Heart left ventricle (tissue), 16 donors: ENCODE measurements at regions not wholly inside any gene's neighbourhood (a gene's known extent, or its start where the extent isn't known, plus 50 kb on each side); places are given as distances from the start of the nearest gene placed in this dataset.

Experiments used
- ATAC-seq, 4 donors: fragments of 200-7000 bp; cut with Tn5 transposase; one replicate each; pipeline ENCODE4 v1.9.1; 2020 to 2022; ENCODE audit warnings: moderate library complexity in 4 of 4, mild to moderate bottlenecking in 3 of 4, moderate number of reproducible peaks in 1 of 4
- DNase-seq, 5 donors: peaks; one replicate each; pipeline ENCODE4 v3.0.0-alpha.2; 2020
- H3K27ac ChIP-seq, 12 donors: fragments of 200-600 bp; sonication (generic) in 4 of 12; one replicate each; pipeline versions ENCODE4 v1.5.0 to v1.8.0; 2016 to 2022; ENCODE audit warnings: mild to moderate bottlenecking in 2 of 12
- H3K27me3 ChIP-seq, 9 donors: fragments of 200-600 bp; sonication (generic) in 2 of 9; one replicate each; pipeline versions ENCODE4 v1.5.1 to v1.8.0; 2016 to 2022; ENCODE audit warnings: mild to moderate bottlenecking in 3 of 9
- H3K36me3 ChIP-seq, 9 donors: fragments of 200-600 bp; sonication (generic) in 2 of 9; one replicate each; pipeline versions ENCODE4 v1.5.0 to v1.8.0; 2018 to 2022; ENCODE audit warnings: mild to moderate bottlenecking in 2 of 9
- H3K4me1 ChIP-seq, 12 donors: fragments of 200-600 bp; sonication (generic) in 4 of 12; one replicate each; pipeline versions ENCODE4 v1.5.0 to v1.8.0; 2016 to 2022; ENCODE audit warnings: mild to moderate bottlenecking in 3 of 12
- H3K4me3 ChIP-seq, 12 donors: fragments of 200-600 bp; sonication (generic) in 4 of 12; one replicate each; pipeline versions ENCODE4 v1.5.0 to v1.8.0; 2017 to 2022; ENCODE audit warnings: mild to moderate bottlenecking in 9 of 12, moderate library complexity in 4 of 12
- H3K9me3 ChIP-seq, 12 donors: fragments of 200-600 bp; sonication (generic) in 4 of 12; one replicate each; pipeline versions ENCODE4 v1.5.0 to v1.8.0; 2016 to 2022; ENCODE audit warnings: mild to moderate bottlenecking in 1 of 12
- POLR2A ChIP-seq, 2 donors: fragments of 450-650 bp; IDR thresholded peaks; one replicate each; pipeline ENCODE4 v1.6.1; 2017; ENCODE audit warnings: antibody characterized with exemption in 2 of 2, mild to moderate bottlenecking in 2 of 2, moderate library complexity in 2 of 2
- WGBS, 4 donors: extraction: QIAGEN DNeasy Blood & Tissue Kit in 2 of 4; methylation state at CpG; one replicate each; pipeline versions ENCODE4 v1.1.5 to v1.1.7; 2013 to 2018; 5-methylcytosine and 5-hydroxymethylcytosine counted together
- intact Hi-C, 10 donors: fragments of 100-400 bp; cut with DNase I; formaldehyde crosslinking; loops; one replicate each; pipeline versions ENCODE4 v1.11.1 to v1.14.2; 2022
- TF ChIP-seq, protein P1 (sequence below), 12 donors: fragments of 200-600 bp; sonication (generic) in 4 of 12; IDR thresholded peaks; one replicate each; pipeline versions ENCODE4 v1.5.0 to v1.8.0; 2018 to 2022; ENCODE audit warnings: antibody characterized with exemption in 12 of 12, mild to moderate bottlenecking in 5 of 12
- donor health status: ischemic (EF 13 %, LVEDD 7.1; RV severe dilation, severe dysfunction).
- donor health status: healthy with polysubstance abuse.
- donor health status: DM: no; HTN: yes; CAD: no.
- donor health status: DM: no; HTN: no; CAD: no.
- donor health status: ischemic (EF 25% LVEDD 6.9; RV normal size, moderate dysfunction).
- donor health status: ischemic (EF 25% LVEDD 5.7; RV mildly dilated, moderate dysfunction).
- donor health status: healthy.
- donor health status: DM: yes; HTN: yes; CAD: no.
- donor health status: ischemic (EF 35%, LVEDD 5.7; RV mildly dilated, moderate dysfunction).
- donor health status: nonischemic (EF 11% LVEDD 7.7; RV severe dilation, severe dysfunction).
- donor health status: DM: yes; HTN: yes; CAD: no.
- donor health status: PGD.
- donor health status: ischemic (EF 29% LVEDD 5.4; RV normal size, mild dysfunction).
- donor health status: nonischemic (EF 23%, LVEDD 6.1; RV moderate dilation, normal function).

DNA sequence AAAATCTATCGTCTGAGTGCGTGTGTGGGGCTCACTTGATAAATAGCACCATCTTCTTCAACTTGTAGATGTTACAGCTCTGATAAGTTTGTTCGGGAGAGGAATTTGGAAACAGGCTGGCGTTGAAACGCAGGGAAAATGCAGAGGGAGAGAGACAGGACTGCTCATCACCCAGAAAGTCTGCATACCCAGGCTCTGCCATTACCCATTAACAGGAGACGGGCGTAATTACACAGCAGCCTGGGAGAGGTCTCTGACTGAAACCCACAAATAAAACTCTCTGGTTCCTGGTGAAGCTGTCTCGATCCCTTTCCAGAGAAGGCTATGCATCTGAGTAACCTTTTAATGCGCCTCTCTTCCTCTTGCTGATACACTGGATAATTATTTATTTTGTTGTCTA is 547.3 kb downstream of the BCL11B start:
- no peak overlapping the region for H3K4me3 ChIP-seq
- DNase-seq (no peak), ATAC-seq (no peak)
- H3K27me3 ChIP-seq, result peaks cover 0 to 22% (median 0%) of the 10 kb centered on the region in 9 donors
- intact Hi-C loops, result no loop called here
- H3K9me3 ChIP-seq, result no peaks in the 10 kb centered on the region
- TF ChIP-seq POLR2A (IDR thresholded peaks at IDR 0.05), result no peak
- TF ChIP-seq, protein P1, sequence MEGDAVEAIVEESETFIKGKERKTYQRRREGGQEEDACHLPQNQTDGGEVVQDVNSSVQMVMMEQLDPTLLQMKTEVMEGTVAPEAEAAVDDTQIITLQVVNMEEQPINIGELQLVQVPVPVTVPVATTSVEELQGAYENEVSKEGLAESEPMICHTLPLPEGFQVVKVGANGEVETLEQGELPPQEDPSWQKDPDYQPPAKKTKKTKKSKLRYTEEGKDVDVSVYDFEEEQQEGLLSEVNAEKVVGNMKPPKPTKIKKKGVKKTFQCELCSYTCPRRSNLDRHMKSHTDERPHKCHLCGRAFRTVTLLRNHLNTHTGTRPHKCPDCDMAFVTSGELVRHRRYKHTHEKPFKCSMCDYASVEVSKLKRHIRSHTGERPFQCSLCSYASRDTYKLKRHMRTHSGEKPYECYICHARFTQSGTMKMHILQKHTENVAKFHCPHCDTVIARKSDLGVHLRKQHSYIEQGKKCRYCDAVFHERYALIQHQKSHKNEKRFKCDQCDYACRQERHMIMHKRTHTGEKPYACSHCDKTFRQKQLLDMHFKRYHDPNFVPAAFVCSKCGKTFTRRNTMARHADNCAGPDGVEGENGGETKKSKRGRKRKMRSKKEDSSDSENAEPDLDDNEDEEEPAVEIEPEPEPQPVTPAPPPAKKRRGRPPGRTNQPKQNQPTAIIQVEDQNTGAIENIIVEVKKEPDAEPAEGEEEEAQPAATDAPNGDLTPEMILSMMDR (IDR thresholded peaks at IDR 0.05), result no peak
- no peaks in the 10 kb centered on the region for H3K36me3 ChIP-seq
- H3K4me1 ChIP-seq, result no peaks in the 10 kb centered on the region
- no peak overlapping the region for H3K27ac ChIP-seq
- 53 to 65% (median 63%) methylated on average over 9 of the region's 9 CpGs for WGBS, 4 donors

DNA sequence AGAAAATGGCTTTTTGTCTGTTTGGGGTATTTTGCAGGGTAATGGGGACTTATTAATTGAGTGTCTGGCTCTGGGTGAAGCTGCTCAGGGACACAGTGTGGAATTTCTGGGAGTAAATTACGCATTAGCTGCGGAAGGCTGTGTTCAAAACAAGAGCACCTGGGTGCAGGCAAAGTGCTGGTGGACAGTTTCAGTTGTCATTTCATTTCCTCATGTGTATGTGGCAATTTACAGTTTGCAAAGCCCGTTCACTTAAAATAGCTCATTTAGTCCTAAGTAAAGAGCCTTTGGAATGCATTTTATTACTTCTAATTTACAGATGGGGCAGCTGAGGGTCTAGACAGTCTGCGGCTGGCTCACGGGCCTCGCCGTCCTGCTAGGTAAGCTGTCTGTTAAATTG is 546.8 kb downstream of the BCL11B start:
- H3K9me3 ChIP-seq, result no peaks in the 10 kb centered on the region
- ATAC-seq, result no peak
- H3K27me3 ChIP-seq, result peaks cover 0 to 22% (median 0%) of the 10 kb centered on the region in 9 donors
- no peak overlapping the region for H3K27ac ChIP-seq
- intact Hi-C loops, result no loop called here
- H3K4me3 ChIP-seq, result no peak overlapping the region
- H3K4me1 ChIP-seq, result no peaks in the 10 kb centered on the region
- no peak for DNase-seq
- no peaks in the 10 kb centered on the region for H3K36me3 ChIP-seq
- TF ChIP-seq, protein P1 (IDR thresholded peaks at IDR 0.05), result no peak
- TF ChIP-seq POLR2A (IDR thresholded peaks at IDR 0.05), result no peak
- WGBS, 4 donors, result 76 to 81% (median 78%) methylated on average over 7 of the region's 7 CpGs

DNA sequence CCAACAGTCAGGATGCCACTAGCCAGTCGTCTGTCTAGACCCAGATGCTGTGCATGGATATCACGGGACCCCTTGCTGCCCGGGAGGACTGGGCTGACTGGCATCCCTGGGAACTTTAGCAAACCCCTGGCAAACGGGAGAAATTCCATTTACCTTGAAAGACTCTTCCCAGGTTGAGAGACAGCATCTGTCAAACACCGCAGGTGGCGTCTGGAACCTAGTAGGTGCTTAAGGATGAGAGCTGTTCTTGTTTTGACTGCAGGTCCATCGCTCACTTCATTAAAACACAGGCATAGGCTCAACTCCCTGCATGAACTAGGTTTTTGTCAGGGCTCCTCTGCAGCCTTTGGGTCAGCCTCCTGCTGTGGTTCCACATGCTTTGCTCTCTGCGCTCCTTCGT is 546.3 kb downstream of the BCL11B start:
- peaks cover 0 to 22% (median 0%) of the 10 kb centered on the region in 9 donors for H3K27me3 ChIP-seq
- DNase-seq (no peak), ATAC-seq (no peak)
- no peak overlapping the region for H3K27ac ChIP-seq
- intact Hi-C loops, result no loop called here
- H3K4me3 ChIP-seq, result no peak overlapping the region
- 64 to 73% (median 70%) methylated on average over 9 of the region's 9 CpGs for WGBS, 4 donors
- H3K36me3 ChIP-seq, result no peaks in the 10 kb centered on the region
- no peaks in the 10 kb centered on the region for H3K9me3 ChIP-seq
- TF ChIP-seq, protein P1 (IDR thresholded peaks at IDR 0.05), result no peak
- TF ChIP-seq POLR2A (IDR thresholded peaks at IDR 0.05), result no peak
- H3K4me1 ChIP-seq, result no peaks in the 10 kb centered on the region

DNA sequence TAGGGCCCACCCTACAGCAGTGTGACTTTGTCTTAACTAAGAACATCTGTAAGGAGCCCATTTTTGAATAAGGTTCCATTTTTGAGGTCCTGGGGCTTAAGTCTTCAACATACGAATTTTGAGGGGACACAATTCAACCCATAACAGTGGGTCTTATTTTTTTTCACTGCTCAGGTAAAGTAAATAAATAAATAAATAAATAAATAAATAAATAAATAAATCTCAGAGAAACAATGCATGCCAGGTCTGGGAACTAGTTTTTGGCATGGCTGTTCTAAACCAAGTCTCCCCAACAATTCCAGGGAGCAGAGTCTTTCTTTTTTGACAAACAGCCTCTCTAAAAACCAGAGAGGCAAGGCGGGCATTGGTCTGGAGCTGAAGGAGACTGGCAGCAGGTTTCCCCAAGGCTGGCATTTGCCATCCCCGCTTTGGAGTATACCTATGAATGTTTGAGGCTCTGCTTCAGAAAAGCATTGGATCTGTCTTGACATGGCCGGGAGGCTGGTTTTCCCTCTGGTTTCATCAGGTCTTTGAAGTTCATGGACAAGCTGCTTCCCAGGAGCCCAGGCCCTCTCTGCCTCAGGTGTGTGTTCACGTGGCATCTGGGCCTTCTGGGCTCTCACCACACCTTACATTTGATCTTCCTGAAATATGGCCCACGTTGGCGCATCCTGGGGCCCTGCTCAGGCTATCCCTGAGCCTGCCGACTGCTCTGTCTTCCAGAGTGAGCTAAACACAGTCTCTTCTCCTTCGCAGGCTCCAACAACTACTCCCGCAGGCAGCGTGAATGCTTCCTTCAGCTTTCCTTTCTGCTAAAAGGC is 545.2 kb downstream of the BCL11B start:
- no peak overlapping the region for H3K4me3 ChIP-seq
- peaks cover 0 to 22% (median 0%) of the 10 kb centered on the region in 9 donors for H3K27me3 ChIP-seq
- H3K27ac ChIP-seq, result no peak overlapping the region
- no peaks in the 10 kb centered on the region for H3K9me3 ChIP-seq
- H3K36me3 ChIP-seq, result no peaks in the 10 kb centered on the region
- 81 to 88% (median 84%) methylated on average over 11 of the region's 11 CpGs for WGBS, 4 donors
- DNase-seq, result no peak
- no peaks in the 10 kb centered on the region for H3K4me1 ChIP-seq
- intact Hi-C loops, result no loop called here
- ATAC-seq, result no peak
- no peak for TF ChIP-seq POLR2A (IDR thresholded peaks at IDR 0.05)
- TF ChIP-seq, protein P1 (IDR thresholded peaks at IDR 0.05), result no peak
